GM18867 (cell line): ENCODE measurements at regions not wholly inside any gene's neighbourhood (a gene's known extent, or its start where the extent isn't known, plus 50 kb on each side); places are given as distances from the start of the nearest gene placed in this dataset.

Source experiments
- ATAC-seq: cut with Tn5 transposase; IDR thresholded peaks from one replicate; pipeline ENCODE4 v1.9.1; 2021; ENCODE audit warnings: mild to moderate bottlenecking, moderate library complexity; ENCODE audit not compliant: unreplicated experiment

DNA sequence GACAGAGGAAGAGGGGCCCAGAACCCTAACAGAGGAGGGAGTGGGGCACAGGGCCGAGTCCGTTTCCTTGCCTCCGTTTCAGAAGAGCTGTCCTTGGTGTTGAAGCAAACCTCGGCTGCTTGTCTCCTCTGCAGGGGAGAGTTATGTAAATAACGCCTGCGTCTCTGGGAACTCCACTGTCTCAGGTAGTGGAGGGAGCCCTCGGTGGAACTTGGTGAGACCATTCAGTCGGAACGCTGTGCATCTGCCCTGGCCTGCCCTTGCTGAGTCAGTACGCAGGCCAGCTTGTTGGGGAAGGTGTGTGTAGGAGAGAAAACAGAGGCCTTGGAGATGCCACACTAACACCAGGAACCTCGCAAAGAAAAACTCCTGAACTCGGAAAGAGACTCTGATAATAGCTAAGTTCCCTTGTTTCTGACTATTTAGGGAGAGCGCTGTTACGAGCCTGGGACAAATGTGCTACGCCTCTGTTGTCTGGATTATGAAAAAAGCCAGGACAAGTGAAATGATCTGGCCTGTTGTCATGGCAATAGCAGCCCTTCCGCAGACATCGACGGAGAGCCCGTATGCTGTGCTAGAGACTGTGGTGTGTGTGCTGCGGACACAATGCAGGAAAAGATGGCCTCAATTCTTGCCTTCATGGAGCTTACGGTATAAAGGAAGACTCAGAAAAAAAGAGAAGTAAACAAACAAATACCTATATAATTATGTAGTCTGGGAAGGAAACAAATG is 94.6 kb upstream of the AKT3 start:
- ATAC-seq, result no peak

DNA sequence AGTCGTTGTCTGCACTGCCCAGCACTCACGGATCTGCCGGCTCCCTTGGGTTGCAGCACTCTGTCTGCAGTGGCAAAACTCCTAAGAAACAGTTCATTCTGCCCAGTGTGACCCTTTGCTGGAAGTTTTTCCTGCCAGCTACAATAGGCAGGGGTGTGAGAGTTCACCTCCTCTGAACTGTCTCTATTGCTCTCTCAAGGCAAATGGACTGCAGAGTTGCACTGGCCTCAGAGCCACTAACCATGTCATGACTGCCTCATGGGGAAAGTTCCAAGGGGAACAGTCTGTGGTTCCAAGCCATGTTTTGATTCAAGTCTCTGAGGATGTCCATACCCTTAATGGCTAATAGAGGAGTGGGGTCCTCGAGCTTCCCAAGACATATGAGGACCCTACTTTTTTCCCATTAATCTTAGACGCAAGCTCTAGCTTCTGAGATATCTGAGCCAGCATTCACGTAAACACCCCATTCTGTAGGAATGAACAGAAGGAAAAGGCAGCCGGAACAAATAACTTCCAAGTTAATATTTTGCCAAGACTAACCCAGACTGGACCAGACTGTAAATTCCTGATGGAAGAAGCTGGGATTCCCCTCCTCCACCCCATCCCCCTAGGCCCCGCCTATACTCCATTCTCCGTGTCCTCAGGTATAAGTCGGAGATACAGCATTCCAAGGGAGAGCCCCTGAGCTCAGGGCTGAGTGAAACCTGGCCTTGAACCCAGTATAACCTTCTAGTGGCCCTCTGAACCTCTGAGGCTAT is 93.8 kb upstream of the AKT3 start:
- ATAC-seq, result no peak

DNA sequence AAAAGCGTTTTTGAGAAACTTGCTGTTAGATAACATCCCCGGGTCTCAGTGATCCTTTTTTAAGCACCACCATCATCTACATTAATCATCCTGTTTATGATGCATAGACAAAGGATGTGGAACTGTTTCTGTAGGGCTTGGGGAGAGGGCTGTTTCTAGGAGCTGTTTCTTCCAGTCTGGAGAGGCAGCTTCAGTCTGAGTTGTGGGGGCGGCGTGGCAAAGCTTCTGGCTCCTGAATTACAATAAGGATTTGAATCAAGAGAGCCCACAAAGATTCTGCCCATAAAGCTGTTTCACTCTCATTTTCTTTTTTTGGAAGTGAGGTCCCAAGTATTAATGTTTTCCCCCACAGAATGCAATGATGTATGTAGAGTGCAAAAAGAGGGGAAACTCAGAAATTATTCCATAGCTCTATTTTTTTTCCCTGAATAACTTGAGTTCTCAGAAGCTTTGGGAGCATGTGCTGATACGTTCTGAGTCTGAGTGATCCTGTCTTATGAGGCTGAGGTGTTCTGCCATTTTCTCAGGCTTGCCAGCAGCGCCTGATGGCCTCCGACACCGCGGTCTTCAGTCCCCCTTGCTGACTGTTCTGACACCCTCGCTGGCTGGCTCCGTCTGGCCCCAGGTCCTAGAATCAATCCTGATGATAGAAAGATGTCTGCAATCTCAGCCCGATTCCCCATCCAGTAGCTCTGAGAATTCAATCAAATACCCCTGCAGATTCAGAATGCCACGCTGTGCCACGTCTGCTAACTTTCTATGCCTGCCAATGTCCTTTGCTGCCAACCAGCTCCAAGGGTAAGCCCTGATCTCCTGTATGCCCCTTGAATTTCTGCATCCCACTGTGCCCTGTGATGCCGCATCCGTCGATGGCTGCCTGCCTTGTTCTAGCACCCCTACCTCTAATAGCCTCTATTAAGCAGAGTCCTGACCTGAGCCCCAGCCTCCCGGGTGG is 92.4 kb upstream of the AKT3 start:
- no peak for ATAC-seq

DNA sequence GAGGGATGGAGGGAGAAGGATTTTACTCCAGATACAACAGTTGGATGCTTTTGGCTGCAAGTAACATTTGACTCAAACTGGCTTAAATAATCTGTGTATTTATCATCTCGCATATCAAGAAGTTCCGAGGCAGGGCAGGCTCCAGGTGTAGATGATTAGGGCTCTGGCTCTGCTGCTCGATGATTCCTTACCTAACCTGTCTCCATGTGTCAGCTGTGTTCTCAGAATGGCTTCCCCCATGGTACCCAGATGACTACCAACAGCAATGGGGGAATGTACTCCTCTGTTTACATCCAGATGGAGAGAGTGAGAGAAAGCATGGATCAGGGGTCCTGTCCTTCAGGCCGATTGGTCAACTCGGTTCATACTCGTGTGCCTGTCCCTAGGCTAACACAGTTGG is 90.4 kb upstream of the AKT3 start:
- no peak for ATAC-seq

DNA sequence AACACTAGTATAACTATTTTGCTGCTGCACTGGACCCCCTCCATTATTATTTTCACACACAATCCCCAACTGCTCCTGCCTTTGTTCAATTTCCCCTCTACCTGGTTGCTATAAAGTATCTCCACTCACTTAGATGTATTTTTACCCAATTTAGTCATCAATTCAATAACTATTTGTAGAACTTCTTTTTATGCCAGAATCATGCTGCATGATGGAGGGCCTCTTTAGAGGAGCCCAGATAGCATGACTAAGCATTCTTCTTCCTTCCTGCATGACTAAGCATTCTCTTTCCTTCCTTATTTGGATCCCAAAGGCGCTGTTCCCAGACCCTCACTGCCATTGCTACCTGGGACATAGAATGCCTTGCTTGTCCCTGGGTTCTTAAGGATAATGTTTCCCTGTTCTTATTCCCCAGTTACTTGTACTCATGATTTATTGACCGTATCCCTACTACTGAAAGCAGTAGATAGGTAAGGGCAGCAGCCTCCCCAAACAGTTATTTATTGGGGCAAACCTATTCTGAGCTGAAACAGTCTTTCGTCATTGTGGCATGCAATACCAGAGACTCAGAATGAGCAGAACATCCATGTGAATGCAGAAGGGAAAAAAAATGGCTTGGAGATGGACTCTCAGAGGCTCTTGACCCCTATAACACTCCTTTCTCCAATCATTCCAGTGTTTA is 89.3 kb upstream of the AKT3 start:
- no peak for ATAC-seq

DNA sequence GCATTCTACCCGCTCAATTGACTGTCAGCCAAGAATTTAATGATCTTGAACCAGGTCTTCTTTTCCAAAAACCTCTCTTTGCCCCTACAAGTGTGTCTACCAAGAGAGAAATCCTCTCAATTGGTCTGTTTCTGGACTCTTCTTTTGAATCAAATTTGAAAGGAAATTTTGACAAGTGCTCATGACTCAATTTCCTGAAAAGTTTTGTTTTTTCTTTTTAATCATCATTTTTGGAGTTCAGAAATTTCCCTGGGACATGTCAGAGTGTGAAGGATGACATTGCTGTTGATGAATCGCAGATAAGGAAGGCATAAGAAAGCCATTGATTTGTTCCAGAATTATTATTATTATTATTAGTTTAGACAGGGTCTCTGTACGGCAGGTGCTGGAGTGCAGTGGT is 88.2 kb upstream of the AKT3 start:
- no peak for ATAC-seq

DNA sequence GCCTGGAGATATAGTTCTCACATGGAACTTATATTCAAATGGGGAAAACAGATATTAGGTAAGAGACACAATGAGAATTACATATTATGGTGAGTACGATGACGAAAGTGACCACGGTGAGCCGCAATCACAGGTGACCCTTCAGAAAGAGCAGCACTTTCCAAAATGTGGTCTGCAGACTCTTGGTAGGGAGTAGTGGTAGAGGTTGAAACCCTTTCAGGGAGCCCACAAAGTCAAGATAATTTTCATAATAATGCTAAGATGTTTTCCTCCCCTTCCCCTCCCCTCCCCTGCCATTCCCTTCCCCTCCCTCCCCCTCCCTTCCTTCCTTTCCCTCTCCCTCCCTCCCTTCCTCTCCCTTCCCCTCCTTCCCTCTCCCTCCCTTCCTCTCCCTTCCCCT is 83.5 kb upstream of the AKT3 start:
- ATAC-seq, result no peak

DNA sequence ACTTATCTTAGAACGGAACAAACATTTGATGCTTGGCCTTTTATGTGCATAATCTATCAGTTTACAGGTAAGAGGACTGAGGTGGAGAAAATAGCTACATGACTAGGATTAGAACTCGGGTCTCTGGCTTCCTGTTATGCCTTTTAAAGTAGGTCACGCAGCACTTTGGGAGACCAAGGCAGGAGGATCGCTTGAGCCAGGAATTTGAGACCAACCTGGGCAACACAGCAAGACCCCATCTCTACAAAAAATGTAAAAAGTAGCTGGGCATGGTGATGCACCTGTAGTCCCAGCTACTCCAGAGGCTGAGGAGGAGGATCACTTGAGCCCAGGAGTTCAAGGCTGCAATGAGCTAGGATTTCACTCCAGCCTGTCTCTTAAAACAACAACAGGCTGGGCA is 81.9 kb upstream of the AKT3 start:
- no peak for ATAC-seq

DNA sequence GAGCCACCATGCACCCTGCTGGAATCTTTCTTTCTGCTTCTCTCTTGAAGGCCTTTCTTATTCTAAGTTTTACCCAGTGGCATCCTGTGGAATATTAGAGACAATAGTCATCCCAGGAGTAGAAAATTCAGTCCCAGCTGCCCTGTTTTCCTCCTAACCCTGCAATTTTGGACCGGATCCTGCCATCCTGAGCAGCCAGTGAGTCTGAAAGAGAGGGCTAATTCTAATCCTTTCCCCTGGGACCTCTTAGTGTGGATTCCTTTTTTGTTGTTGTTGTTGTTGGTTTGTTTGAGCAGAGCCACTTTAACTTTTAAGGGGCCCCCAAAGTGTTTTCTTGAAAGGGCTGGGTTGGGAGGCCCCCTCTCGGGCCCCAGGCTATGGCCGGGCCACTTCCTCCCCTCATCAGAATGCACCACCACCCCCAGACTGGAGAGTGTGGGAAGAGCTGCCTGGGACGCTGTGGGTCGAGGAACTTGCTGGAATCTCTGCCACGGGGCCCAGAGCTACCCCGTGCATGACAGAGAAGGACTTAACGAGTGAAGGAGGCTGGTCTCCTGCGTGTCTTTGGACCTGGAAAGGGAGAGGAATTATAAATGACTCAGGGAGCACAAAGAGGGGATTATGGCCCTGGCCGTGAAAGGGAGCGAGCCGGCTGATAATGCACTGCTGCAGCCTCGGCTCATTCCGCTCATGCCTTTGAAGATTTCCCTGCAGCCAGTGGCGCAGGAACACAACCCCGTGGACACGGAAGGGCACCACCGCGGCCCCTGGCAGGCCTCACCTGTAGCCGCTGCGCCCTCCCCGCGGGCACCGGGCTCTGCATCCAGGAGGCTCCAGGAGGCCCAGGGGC is 81.0 kb upstream of the AKT3 start:
- no peak for ATAC-seq

DNA sequence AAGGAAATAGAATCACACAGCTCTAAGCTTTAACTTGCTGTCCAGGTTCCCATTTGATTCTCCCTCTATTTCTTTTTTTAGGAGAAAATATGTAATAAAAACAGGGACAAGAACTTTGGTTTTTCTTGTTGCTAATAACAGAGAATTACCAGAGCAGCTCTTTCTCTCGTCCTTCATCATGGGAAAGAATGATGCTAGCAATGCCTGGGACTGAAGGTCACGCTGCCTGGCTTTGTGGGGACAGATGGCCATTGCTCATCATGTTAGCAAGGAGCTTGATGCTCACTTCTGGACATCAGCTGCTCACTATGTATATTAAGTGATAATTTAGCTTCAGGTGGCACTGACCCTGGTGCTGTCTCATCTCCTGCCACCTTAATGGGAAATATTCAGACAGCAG is 77.3 kb upstream of the AKT3 start:
- ATAC-seq, result no peak

DNA sequence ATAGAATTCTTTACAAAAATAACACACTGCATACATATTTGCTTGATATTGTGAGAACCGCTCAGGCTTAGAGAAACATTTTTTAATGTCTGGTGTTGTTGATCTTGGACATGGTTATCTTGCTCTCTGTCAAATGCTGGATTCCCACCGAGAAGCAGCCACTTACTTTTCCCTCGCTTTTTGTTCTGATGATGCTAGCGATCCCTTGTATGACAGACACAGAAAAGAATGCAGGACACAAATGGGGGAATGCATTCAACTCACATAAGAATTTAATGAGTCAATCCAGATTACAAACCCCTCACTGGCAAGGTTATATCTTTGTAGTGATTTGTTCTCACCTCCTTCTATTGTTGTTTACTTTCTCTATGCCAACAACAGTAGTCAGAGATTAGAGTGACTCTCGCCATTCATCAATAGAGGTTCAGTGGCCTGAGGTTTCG is 76.8 kb upstream of the AKT3 start:
- no peak for ATAC-seq

DNA sequence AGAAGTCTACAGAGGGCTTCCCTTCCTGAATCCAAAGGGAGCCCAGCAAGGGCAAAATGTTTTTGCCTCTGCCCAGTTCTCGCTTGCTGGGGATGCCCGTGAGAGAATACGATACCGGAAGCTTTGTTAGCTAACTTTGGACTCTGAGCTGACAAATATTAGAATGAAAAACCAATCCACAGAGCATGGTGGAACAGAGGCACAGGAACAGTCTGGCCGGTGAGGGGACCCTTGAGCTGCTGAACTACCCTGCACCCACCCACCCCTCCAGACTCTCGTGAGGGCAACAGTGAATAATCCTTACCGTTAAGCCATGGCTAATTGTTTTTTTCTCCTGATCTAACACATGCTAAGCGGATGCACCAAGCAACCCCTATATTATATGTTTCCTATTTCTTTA is 76.3 kb upstream of the AKT3 start:
- ATAC-seq, result no peak

DNA sequence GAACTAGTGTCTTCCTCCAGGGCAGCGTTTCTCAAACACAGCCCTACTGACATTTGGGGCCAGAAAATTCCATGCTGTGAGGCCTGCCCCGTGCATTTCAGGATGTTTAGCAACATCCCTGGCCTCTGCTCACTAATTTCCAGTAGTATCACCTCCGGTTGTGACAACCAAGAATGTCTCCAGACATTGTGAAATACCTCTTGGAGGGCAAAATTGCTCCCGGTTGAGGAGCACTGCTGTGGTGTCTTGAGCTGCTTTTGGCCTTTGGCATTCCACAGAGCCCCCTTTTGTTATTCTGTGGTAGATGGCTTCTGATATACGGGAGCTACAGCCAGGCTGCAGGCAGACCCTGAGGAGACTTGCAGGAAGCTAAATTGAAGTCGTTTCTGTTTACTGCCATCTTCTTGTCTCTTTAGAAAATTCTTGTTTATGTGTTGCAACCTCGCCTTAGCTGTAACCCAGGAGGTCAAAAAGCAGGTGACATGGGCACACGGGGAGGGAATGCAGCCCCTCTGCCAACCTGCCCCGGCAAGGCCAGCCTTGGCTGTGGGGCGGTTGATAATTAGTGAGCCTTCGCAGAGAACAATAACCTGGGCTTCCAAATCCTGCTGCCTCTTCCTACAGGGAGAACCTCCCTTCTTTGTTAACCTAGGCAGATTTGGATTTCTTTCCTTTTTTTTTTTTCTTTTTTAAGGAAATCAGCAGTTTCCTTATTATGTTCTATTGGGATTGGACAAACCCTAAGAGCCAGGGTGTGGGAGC is 74.7 kb upstream of the AKT3 start:
- no peak for ATAC-seq

DNA sequence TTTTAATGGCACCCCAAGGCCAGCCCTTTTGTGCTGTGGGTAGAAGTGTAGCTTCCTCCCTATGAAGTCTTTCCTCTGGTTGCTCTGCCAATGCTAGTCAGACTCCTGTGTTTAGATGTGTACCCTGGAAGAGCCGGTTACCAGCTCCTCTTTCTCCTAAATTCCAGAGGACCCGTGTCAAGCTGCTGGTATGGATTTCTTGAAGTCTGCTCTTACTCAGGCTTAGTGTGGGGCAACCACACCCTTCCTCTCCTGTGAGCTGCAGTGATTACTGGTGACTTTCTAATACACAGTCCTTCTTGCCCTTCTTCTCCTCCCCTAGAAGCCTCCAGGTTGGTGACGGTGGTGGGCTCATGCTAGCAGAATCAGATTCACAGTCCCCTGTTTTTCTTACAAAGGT is 74.1 kb upstream of the AKT3 start:
- ATAC-seq, result no peak

DNA sequence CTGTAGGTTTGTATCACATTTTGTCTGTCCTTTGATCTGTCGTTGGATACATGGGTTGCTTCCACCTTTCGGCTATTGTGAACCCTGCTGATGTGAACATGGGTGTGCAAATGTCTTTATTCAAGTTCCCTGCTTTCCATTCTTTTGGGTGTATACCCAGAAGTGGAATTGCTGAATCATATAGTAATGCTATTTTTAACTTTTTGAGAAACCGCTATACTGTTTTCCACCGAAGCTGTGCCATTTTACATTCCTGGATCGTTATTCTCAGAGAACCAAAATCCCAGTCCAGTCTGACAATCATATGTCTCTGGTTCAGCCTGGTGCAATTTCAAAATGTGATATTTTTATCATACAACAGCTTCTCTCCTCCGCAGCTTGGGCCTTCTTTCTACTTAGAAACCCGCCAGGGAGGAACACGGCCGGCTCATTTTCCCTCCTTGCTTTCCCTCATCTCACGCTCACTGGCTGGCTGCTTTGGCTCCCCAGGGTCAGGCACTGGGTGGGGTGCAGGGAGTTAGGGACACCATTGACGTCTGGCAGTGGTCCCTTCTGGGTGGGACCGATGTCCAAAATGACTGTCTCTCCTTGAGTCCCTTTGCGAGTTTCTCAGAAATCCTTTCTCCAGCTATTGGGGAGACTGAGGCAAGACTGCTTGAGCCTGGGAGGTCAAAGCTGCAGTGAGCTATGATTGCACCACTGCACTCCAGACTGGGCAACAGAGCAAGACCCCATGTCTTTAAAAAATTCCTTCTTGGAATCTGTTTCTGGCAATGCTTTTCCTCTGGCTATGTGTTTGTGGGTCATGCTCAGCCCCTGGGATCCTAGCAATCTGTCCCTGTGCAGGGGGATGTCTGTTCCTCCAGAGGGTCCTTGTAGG is 73.5 kb upstream of the AKT3 start:
- ATAC-seq, result no peak

DNA sequence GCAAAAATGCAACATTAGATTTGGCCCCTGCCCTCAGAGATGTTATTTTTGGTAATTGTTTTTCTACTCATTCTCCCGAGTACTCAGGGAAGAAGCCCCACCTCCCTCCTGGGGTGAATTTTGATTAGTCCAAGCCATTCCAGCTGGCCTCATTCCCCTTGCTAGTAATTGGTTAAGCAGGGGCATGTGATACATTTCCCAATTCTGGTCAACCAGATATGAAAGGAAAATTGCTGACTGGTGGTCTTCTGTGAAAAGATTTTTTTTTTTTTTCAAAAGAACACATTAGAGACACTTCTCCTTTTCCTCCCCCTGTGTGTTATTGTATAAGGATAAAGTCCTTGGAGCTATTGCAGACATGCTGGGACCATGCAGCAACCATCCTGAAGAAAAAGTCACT is 71.1 kb upstream of the AKT3 start:
- ATAC-seq, result no peak

DNA sequence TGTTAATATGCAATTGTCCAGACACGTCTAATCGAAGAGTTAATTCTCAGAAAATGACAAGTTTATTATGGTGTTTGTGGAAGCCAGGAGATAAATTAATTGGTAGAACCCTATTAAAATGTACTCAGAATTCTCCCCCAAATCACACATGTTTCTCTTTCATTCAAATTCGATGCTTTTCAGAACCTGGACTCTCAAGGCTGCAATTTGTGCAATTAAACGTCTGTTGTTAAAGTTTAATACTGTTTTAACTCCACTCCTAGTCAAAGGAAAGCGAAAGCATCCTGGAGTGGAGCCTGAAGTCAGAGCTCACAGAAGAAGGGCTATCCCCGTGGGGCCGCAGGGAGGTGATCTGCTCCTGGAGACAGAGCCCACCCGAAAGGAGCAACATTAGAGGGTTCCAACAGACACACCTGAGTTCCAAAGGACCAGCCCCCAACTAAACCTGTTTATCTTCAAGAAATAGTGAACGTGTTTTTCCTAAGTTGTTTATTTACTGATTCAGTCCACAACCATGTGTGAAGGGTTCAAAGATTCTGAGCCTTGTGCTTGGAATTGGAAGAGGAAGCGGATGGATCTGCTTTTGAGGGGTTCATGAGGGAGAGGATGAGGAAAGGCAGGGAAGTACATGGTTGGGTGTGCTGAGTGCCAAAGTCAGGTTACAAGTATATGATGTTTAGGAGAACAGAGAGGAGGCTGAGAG is 68.0 kb upstream of the AKT3 start:
- ATAC-seq, result no peak
